GM12878 (cell line): ENCODE measurements at regions not wholly inside any gene's neighbourhood (a gene's known extent, or its start where the extent isn't known, plus 50 kb on each side); places are given as distances from the start of the nearest gene placed in this dataset.

Source experiments
- ATF7 ChIP-seq: fragments of 450-650 bp; IDR thresholded peaks from 2 replicates; pipeline ENCODE4 v1.6.1; 2016; ENCODE audit warnings: low read depth, mild to moderate bottlenecking
- BCL3 ChIP-seq: IDR thresholded peaks from 2 replicates; pipeline ENCODE4 v1.6.1; 2011; ENCODE audit warnings: borderline replicate concordance, low read depth, mild to moderate bottlenecking, moderate library complexity, low read length; ENCODE audit not compliant: insufficient read depth, poor library complexity, severe bottlenecking
- E2F8 ChIP-seq: fragments of 450-650 bp; IDR thresholded peaks from 2 replicates; pipeline ENCODE4 v1.6.1; 2018; ENCODE audit warnings: mild to moderate bottlenecking, low read depth, moderate library complexity; ENCODE audit not compliant: partially characterized antibody
- HDAC6 ChIP-seq: fragments of 200-600 bp; sonication (generic); IDR thresholded peaks from one replicate; pipeline ENCODE4 v1.8.0; 2017; ENCODE audit warnings: antibody characterized with exemption; ENCODE audit not compliant: unreplicated experiment
- REST ChIP-seq: IDR thresholded peaks from 2 replicates; pipeline ENCODE4 v1.6.1; 2012; ENCODE audit warnings: mild to moderate bottlenecking, low read depth, low read length
- RFX5 ChIP-seq: IDR thresholded peaks from 2 replicates; pipeline ENCODE4 v1.6.1; 2011; ENCODE audit warnings: low read depth, low read length, improper control_type of control experiment

GRCh38 chr11:112864672-112865071 lies 96.5 kb upstream of the NCAM1 start (continued):
- TF ChIP-seq E2F8 (no peak), ATF7 (no peak), HDAC6 (no peak), BCL3 (no peak), REST (no peak), RFX5 (no peak)
